HG02981 (cell line): ENCODE measurements at regions not wholly inside any gene's neighbourhood (a gene's known extent, or its start where the extent isn't known, plus 50 kb on each side); places are given as distances from the start of the nearest gene placed in this dataset.

ENCODE experiments used
- ATAC-seq: cut with Tn5 transposase; IDR thresholded peaks from one replicate; pipeline ENCODE4 v1.9.1; 2021; ENCODE audit warnings: mild to moderate bottlenecking, moderate library complexity; ENCODE audit not compliant: unreplicated experiment

GRCh38 chr1:56002231-56002630 lies 577.1 kb downstream of the PLPP3 start:
- ATAC-seq, result no peak

GRCh38 chr1:56000424-56000823 lies 578.9 kb downstream of the PLPP3 start:
- no peak for ATAC-seq

- no peak for ATAC-seq
Measured at GRCh38 chr1:55997536-55997935, 581.8 kb downstream of the PLPP3 start.

- no peak for ATAC-seq
Measured at GRCh38 chr1:55993646-55994318, 585.6 kb downstream of the PLPP3 start.

- no peak for ATAC-seq
Measured at GRCh38 chr1:55990007-55990406, 589.4 kb downstream of the PLPP3 start.

GRCh38 chr1:55988963-55989452 lies 590.4 kb downstream of the PLPP3 start:
- no peak for ATAC-seq

- ATAC-seq, result no peak
Measured at GRCh38 chr1:55987491-55988249, 591.7 kb downstream of the PLPP3 start.

GRCh38 chr1:55986003-55986402 lies 593.4 kb downstream of the PLPP3 start:
- no peak for ATAC-seq

- no peak for ATAC-seq
Measured at GRCh38 chr1:55981010-55981650, 598.2 kb downstream of the PLPP3 start.

GRCh38 chr1:55980582-55980981 lies 598.8 kb downstream of the PLPP3 start:
- no peak for ATAC-seq

GRCh38 chr1:55974714-55975441 lies 604.5 kb downstream of the PLPP3 start:
- no peak for ATAC-seq

GRCh38 chr1:55970526-55971110 lies 608.7 kb downstream of the PLPP3 start:
- no peak for ATAC-seq

- ATAC-seq, result no peak
Measured at GRCh38 chr1:55969322-55969721, 610.0 kb downstream of the PLPP3 start.

GRCh38 chr1:55968661-55969060 lies 610.7 kb downstream of the PLPP3 start:
- ATAC-seq, result no peak

- no peak for ATAC-seq
Measured at GRCh38 chr1:55965981-55966461, 613.3 kb downstream of the PLPP3 start.

- no peak for ATAC-seq
Measured at GRCh38 chr1:55962472-55962871, 616.9 kb downstream of the PLPP3 start.

GRCh38 chr1:55959136-55959548 lies 620.2 kb downstream of the PLPP3 start:
- no peak for ATAC-seq

GRCh38 chr1:55958498-55958897 lies 620.9 kb downstream of the PLPP3 start:
- no peak for ATAC-seq

- no peak for ATAC-seq
Measured at GRCh38 chr1:55957276-55957675, 622.1 kb downstream of the PLPP3 start.

GRCh38 chr1:55955016-55955621 lies 624.2 kb downstream of the PLPP3 start:
- ATAC-seq, result no peak
